Keratinocyte (primary cell): ENCODE measurements at regions not wholly inside any gene's neighbourhood (a gene's known extent, or its start where the extent isn't known, plus 50 kb on each side); places are given as distances from the start of the nearest gene placed in this dataset.

ENCODE experiments used
- DNase-seq: peaks from one replicate; pipeline ENCODE4 v3.0.0-alpha.2; 2011; ENCODE audit warnings: low read depth, missing footprints, low spot score
- FAIRE-seq: peaks from 2 replicates; lab custom pipeline; 2011; peaks lifted over from hg19 to GRCh38; lab: Jason Lieb, UNC
- H2AFZ ChIP-seq: 2 replicates; pipeline ENCODE4 v1.6.0; 2012; ENCODE audit warnings: low read length, control low read depth, inconsistent platforms; ENCODE audit not compliant: control insufficient read depth
- H3K27ac ChIP-seq: 2 replicates; pipeline ENCODE4 v1.5.1; 2011; ENCODE audit warnings: low read length; ENCODE audit not compliant: control insufficient read depth, insufficient read depth
- H3K27me3 ChIP-seq: 3 replicates; pipeline ENCODE4 v1.6.0; 2011; ENCODE audit warnings: low read length; ENCODE audit not compliant: control insufficient read depth, insufficient read depth; ENCODE audit errors: extremely low read depth
- H3K36me3 ChIP-seq, 2 experiments: 2 replicates in 1 of 2; 3 replicates in 1 of 2; pipeline ENCODE4 v1.5.1; 2011; ENCODE audit warnings: low read length in 2 of 2, mild to moderate bottlenecking in 1 of 2; ENCODE audit not compliant: control insufficient read depth in 2 of 2, insufficient read depth in 2 of 2; ENCODE audit errors: extremely low read depth in 1 of 2
- H3K4me1 ChIP-seq: 3 replicates; pipeline ENCODE4 v1.5.1; 2011; ENCODE audit warnings: low read length; ENCODE audit not compliant: control insufficient read depth, insufficient read depth; ENCODE audit errors: extremely low read depth
- H3K4me2 ChIP-seq: 3 replicates; pipeline ENCODE4 v1.6.0; 2011; ENCODE audit warnings: low read depth, low read length; ENCODE audit not compliant: control insufficient read depth, insufficient read depth; ENCODE audit errors: extremely low read depth
- H3K4me3 ChIP-seq, 3 experiments: fragments of 200-600 bp in 1 of 3; sonication (generic) in 1 of 3; 2 replicates in 2 of 3; 3 replicates in 1 of 3; pipeline ENCODE4 v1.5.1; 2011 to 2016; ENCODE audit warnings: low read length in 3 of 3, mild to moderate bottlenecking in 3 of 3, control low read depth in 2 of 3, inconsistent platforms in 1 of 3, low read depth in 1 of 3, mixed read lengths in 1 of 3, mixed run types in 1 of 3, moderate library complexity in 1 of 3; ENCODE audit not compliant: control insufficient read depth in 2 of 3, insufficient read depth in 2 of 3; ENCODE audit errors: extremely low read depth in 1 of 3
- H3K79me2 ChIP-seq: 2 replicates; pipeline ENCODE4 v1.6.0; 2012; ENCODE audit warnings: low read length; ENCODE audit not compliant: control insufficient read depth, insufficient read depth
- H3K9ac ChIP-seq: 3 replicates; pipeline ENCODE4 v1.6.0; 2011; ENCODE audit warnings: low read length; ENCODE audit not compliant: control insufficient read depth, insufficient read depth; ENCODE audit errors: extremely low read depth
- H3K9me1 ChIP-seq: 3 replicates; pipeline ENCODE4 v1.6.0; 2011; ENCODE audit warnings: low read length; ENCODE audit not compliant: control insufficient read depth, insufficient read depth; ENCODE audit errors: extremely low read depth
- H3K9me3 ChIP-seq: 2 replicates; pipeline ENCODE4 v1.5.1; 2012; ENCODE audit warnings: low read depth, low read length; ENCODE audit not compliant: control insufficient read depth
- H4K20me1 ChIP-seq: 3 replicates; pipeline ENCODE4 v1.6.0; 2011; ENCODE audit warnings: low read length; ENCODE audit not compliant: control insufficient read depth, insufficient read depth; ENCODE audit errors: extremely low read depth
- EZH2 ChIP-seq: IDR thresholded peaks from one replicate; pipeline ENCODE4 v1.6.1; 2012; ENCODE audit warnings: inconsistent platforms, mild to moderate bottlenecking, low read length, moderate library complexity
- dilution Hi-C: fragments of 300-500 bp; cut with MboI; formaldehyde crosslinking; loops from one replicate; pipeline ENCODE4 v1.7.0; 2020; ENCODE audit warnings: low sequenced_read_pairs; ENCODE audit not compliant: extremely low pct_ligation_motif_present
- TF ChIP-seq, protein P1 (sequence below), 3 experiments: IDR thresholded peaks in 1 of 3; conservative IDR thresholded peaks in 1 of 3; optimal IDR thresholded peaks in 1 of 3; 2 replicates in 2 of 3; 3 replicates in 1 of 3; pipeline versions ENCODE3 to v1.5.1; 2011; ENCODE audit warnings: low read length in 3 of 3, mild to moderate bottlenecking in 3 of 3, moderate library complexity in 2 of 3, control low read depth in 1 of 3, inconsistent platforms in 1 of 3; ENCODE audit not compliant: insufficient read depth in 2 of 3; ENCODE audit errors: extremely low read depth in 1 of 3

DNA sequence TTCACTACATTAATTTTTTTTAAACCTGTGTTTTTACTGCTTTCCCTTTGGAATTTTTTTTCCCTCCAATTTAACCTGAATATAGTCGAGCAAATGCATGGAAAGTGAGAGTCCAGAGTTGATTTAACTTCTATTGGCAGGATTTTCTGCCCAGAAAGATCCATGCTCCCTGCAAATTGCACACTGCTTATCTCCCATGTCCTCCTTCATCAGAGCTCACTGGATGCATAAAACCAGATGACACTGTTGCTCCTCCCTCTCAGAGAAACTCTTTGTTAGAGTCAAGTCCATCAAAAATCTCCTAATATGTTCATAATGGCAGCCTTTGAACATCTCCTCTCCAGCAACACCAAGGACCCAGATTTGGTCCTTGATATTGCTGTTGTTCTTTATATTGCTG, 297.0 kb upstream of the SLC24A2 start:
- Histone ChIP-seq H3K36me3 (no peaks in the 10 kb centered on the region), H3K79me2 (no peaks in the 10 kb centered on the region), H3K9me1 (no peaks in the 10 kb centered on the region), H3K27ac (no peak overlapping the region), H4K20me1 (no peaks in the 10 kb centered on the region), H3K27me3 (no peaks in the 10 kb centered on the region), H3K4me1 (no peaks in the 10 kb centered on the region), H2AFZ (no peak overlapping the region), H3K9ac (no peak overlapping the region), H3K9me3 (no peaks in the 10 kb centered on the region), H3K4me3 (no peak overlapping the region), H3K4me2 (no peak overlapping the region)
- FAIRE-seq (no peak), DNase-seq (no peak)
- dilution Hi-C loops, result no loop called here
- no peak for TF ChIP-seq EZH2
- TF ChIP-seq, protein P1, sequence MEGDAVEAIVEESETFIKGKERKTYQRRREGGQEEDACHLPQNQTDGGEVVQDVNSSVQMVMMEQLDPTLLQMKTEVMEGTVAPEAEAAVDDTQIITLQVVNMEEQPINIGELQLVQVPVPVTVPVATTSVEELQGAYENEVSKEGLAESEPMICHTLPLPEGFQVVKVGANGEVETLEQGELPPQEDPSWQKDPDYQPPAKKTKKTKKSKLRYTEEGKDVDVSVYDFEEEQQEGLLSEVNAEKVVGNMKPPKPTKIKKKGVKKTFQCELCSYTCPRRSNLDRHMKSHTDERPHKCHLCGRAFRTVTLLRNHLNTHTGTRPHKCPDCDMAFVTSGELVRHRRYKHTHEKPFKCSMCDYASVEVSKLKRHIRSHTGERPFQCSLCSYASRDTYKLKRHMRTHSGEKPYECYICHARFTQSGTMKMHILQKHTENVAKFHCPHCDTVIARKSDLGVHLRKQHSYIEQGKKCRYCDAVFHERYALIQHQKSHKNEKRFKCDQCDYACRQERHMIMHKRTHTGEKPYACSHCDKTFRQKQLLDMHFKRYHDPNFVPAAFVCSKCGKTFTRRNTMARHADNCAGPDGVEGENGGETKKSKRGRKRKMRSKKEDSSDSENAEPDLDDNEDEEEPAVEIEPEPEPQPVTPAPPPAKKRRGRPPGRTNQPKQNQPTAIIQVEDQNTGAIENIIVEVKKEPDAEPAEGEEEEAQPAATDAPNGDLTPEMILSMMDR (optimal IDR thresholded peaks at IDR 0.05 in 1 of 3, IDR thresholded peaks at IDR 0.05 in 1 of 3, conservative IDR thresholded peaks at IDR 0.05 in 1 of 3; ENCODE audit: extremely low read depth in 1 of 3, insufficient read depth in 2 of 3, low read length in 3 of 3), result no peak

DNA sequence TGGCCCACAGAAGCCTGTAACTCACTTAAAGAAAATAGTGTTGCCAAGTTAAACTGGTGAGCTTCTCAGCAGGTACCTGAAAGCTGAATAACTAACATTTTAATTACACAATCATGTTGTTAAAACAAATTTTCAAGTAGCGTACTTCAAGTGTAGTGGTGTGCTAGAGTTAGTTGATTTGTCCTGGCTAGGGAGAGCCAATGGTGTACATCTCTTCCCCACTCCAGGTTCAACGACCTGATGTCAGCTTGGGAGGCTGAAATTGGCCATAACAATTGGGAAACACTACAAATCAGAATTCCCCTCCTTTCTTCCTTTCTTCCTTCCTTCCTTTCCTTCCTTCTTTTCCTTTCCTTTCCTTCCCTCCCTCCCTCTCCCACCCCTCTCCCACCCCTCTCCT, 295.3 kb upstream of the SLC24A2 start:
- FAIRE-seq (no peak), DNase-seq (no peak)
- H3K4me3 ChIP-seq, result no peak overlapping the region
- no peak overlapping the region for H3K9ac ChIP-seq
- H3K27ac ChIP-seq, result no peak overlapping the region
- no peaks in the 10 kb centered on the region for H4K20me1 ChIP-seq
- no peaks in the 10 kb centered on the region for H3K9me3 ChIP-seq
- H3K27me3 ChIP-seq, result no peaks in the 10 kb centered on the region
- H3K9me1 ChIP-seq, result no peaks in the 10 kb centered on the region
- no peaks in the 10 kb centered on the region for H3K36me3 ChIP-seq
- no peaks in the 10 kb centered on the region for H3K79me2 ChIP-seq
- H2AFZ ChIP-seq, result no peak overlapping the region
- dilution Hi-C loops, result no loop called here
- TF ChIP-seq EZH2, result no peak
- TF ChIP-seq, protein P1 (optimal IDR thresholded peaks at IDR 0.05 in 1 of 3, IDR thresholded peaks at IDR 0.05 in 1 of 3, conservative IDR thresholded peaks at IDR 0.05 in 1 of 3; ENCODE audit: extremely low read depth in 1 of 3, insufficient read depth in 2 of 3, low read length in 3 of 3), result no peak
- no peaks in the 10 kb centered on the region for H3K4me1 ChIP-seq
- H3K4me2 ChIP-seq, result no peak overlapping the region
